WTC11 (cell line): ENCODE measurements at regions not wholly inside any gene's neighbourhood (a gene's known extent, or its start where the extent isn't known, plus 50 kb on each side); places are given as distances from the start of the nearest gene placed in this dataset.

Experiments
- ATAC-seq: fragments of 200-7000 bp; cut with Tn5 transposase; 2 replicates; pipeline ENCODE4 v1.10.0; 2021; ENCODE audit warnings: mild to moderate bottlenecking, moderate library complexity
- CTCF ChIA-PET: fragments of 300-600 bp; sonication (Branson Sonifier 250); formaldehyde crosslinking; loops from one replicate; lab custom pipeline; 2021; ENCODE audit warnings: antibody characterized with exemption; lab: Charles Lee
- POLR2A ChIA-PET: fragments of 350-600 bp; sonication (Branson Sonifier 250); formaldehyde crosslinking; loops from one replicate; lab custom pipeline; 2021; ENCODE audit warnings: antibody characterized with exemption; lab: Charles Lee
- DNase-seq: peaks from one replicate; pipeline ENCODE4 v3.0.0; 2021; ENCODE audit warnings: low spot score
- H3K27ac Mint-ChIP-seq: 2 replicates; pipeline ENCODE4 v1.8.0; 2021; ENCODE audit warnings: mixed read lengths
- H3K27me3 Mint-ChIP-seq: 2 replicates; pipeline ENCODE4 v1.8.0; 2021; ENCODE audit warnings: low read depth, mild to moderate bottlenecking, moderate library complexity, mixed read lengths
- H3K36me3 Mint-ChIP-seq: 2 replicates; pipeline ENCODE4 v1.8.0; 2021; ENCODE audit warnings: mixed read lengths
- H3K4me1 Mint-ChIP-seq: 2 replicates; pipeline ENCODE4 v1.8.0; 2022; ENCODE audit warnings: mixed read lengths
- H3K4me3 Mint-ChIP-seq: 2 replicates; pipeline ENCODE4 v1.8.0; 2021; ENCODE audit warnings: mild to moderate bottlenecking, moderate library complexity, mixed read lengths
- H3K9me3 Mint-ChIP-seq: 2 replicates; pipeline ENCODE4 v1.8.0; 2021; ENCODE audit warnings: mixed read lengths
- ATF3 ChIP-seq: sonication (generic); formaldehyde crosslinking; conservative IDR thresholded peaks from 2 replicates; pipeline ENCODE4 v1.8.1; 2022; ENCODE audit warnings: mild to moderate bottlenecking, missing genetic modification reagents
- CBFB ChIP-seq: sonication (generic); formaldehyde crosslinking; IDR thresholded peaks from 2 replicates; pipeline ENCODE4 v1.8.1; 2022; ENCODE audit warnings: mild to moderate bottlenecking, low read depth, missing genetic modification reagents
- ELF4 ChIP-seq: sonication (generic); formaldehyde crosslinking; IDR thresholded peaks from 2 replicates; pipeline ENCODE4 v1.8.1; 2022; ENCODE audit warnings: low read depth, mild to moderate bottlenecking, moderate library complexity, missing genetic modification reagents
- GABPB1 ChIP-seq: sonication (generic); formaldehyde crosslinking; IDR thresholded peaks from 2 replicates; pipeline ENCODE4 v1.8.1; 2023; ENCODE audit warnings: mild to moderate bottlenecking, missing genetic modification reagents
- NFE2L1 ChIP-seq: sonication (generic); formaldehyde crosslinking; IDR thresholded peaks from 2 replicates; pipeline ENCODE4 v1.8.1; 2023; ENCODE audit warnings: missing genetic modification reagents
- NR1H2 ChIP-seq: sonication (generic); formaldehyde crosslinking; IDR thresholded peaks from 2 replicates; pipeline ENCODE4 v1.9.0; 2021; ENCODE audit warnings: mild to moderate bottlenecking, moderate library complexity, missing genetic modification reagents
- OVOL2 ChIP-seq: fragments of 250-450 bp; sonication (Bioruptor Pico); IDR thresholded peaks from 2 replicates; pipeline ENCODE4 v1.9.0; 2021; ENCODE audit warnings: mild to moderate bottlenecking, borderline replicate concordance
- ZNF317 ChIP-seq: sonication (generic); formaldehyde crosslinking; IDR thresholded peaks from 2 replicates; pipeline ENCODE4 v1.8.1; 2023; ENCODE audit warnings: low read depth, mild to moderate bottlenecking, moderate library complexity, missing genetic modification reagents, borderline replicate concordance
- TF ChIP-seq, protein P1 (sequence below): sonication (generic); formaldehyde crosslinking; IDR thresholded peaks from 2 replicates; pipeline ENCODE4 v1.8.0; 2022; ENCODE audit warnings: mild to moderate bottlenecking, missing genetic modification reagents
- TF ChIP-seq, protein P2 (sequence below): fragments of 200-600 bp; IDR thresholded peaks from 2 replicates; pipeline ENCODE4 v1.8.0; 2022; ENCODE audit warnings: antibody characterized with exemption
- TF ChIP-seq, protein P3 (sequence below): sonication (generic); formaldehyde crosslinking; IDR thresholded peaks from 2 replicates; pipeline ENCODE4 v1.8.0; 2022; ENCODE audit warnings: mild to moderate bottlenecking, missing genetic modification reagents
- TF ChIP-seq, protein P4 (sequence below): fragments of 250-450 bp; sonication (Bioruptor Pico); IDR thresholded peaks from 2 replicates; pipeline ENCODE4 v1.8.0; 2021; ENCODE audit warnings: mild to moderate bottlenecking
- TF ChIP-seq, protein P5 (sequence below): fragments of 250-450 bp; sonication (Bioruptor Pico); conservative IDR thresholded peaks from 2 replicates; pipeline ENCODE4 v1.9.0; 2021; ENCODE audit warnings: mild to moderate bottlenecking

DNA sequence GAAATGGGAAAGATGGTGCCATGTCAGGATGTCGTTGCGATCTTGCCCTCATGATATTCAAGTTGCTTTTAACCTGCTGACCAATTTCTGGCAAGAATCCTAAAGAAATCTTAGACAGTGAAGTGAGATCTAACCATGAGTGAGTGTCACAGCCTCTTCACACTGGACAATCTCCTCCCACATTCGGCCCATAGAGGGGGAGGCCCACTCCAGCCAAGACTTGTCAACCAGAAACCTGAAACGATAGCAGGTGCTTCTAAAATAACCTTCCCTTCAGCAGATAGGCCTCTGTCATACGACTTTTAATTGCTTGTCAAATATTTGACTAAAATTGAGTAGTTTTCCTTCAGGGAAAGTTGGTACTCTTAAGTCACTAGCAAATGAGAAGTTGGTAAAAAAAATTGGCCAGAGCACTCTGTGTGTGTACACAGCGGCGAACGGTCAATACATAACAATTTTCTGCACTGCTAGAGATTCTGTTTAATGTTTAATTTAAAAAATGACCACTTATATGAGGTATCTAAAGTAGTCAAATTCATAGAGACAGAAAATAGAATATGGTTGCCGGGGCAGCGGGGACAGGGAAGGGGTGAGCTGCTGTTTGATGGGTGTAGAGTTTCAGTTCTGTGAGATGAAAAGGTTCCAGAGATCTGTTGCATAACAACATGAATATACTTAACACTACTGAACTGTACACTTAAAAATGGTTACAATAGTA, 110.2 kb downstream of the VAPA start (continued):
- TF ChIP-seq, protein P1, sequence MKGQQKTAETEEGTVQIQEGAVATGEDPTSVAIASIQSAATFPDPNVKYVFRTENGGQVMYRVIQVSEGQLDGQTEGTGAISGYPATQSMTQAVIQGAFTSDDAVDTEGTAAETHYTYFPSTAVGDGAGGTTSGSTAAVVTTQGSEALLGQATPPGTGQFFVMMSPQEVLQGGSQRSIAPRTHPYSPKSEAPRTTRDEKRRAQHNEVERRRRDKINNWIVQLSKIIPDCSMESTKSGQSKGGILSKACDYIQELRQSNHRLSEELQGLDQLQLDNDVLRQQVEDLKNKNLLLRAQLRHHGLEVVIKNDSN (CRISPR knock-in tag) = no peak
- TF ChIP-seq, protein P2, sequence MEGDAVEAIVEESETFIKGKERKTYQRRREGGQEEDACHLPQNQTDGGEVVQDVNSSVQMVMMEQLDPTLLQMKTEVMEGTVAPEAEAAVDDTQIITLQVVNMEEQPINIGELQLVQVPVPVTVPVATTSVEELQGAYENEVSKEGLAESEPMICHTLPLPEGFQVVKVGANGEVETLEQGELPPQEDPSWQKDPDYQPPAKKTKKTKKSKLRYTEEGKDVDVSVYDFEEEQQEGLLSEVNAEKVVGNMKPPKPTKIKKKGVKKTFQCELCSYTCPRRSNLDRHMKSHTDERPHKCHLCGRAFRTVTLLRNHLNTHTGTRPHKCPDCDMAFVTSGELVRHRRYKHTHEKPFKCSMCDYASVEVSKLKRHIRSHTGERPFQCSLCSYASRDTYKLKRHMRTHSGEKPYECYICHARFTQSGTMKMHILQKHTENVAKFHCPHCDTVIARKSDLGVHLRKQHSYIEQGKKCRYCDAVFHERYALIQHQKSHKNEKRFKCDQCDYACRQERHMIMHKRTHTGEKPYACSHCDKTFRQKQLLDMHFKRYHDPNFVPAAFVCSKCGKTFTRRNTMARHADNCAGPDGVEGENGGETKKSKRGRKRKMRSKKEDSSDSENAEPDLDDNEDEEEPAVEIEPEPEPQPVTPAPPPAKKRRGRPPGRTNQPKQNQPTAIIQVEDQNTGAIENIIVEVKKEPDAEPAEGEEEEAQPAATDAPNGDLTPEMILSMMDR = no peak

DNA sequence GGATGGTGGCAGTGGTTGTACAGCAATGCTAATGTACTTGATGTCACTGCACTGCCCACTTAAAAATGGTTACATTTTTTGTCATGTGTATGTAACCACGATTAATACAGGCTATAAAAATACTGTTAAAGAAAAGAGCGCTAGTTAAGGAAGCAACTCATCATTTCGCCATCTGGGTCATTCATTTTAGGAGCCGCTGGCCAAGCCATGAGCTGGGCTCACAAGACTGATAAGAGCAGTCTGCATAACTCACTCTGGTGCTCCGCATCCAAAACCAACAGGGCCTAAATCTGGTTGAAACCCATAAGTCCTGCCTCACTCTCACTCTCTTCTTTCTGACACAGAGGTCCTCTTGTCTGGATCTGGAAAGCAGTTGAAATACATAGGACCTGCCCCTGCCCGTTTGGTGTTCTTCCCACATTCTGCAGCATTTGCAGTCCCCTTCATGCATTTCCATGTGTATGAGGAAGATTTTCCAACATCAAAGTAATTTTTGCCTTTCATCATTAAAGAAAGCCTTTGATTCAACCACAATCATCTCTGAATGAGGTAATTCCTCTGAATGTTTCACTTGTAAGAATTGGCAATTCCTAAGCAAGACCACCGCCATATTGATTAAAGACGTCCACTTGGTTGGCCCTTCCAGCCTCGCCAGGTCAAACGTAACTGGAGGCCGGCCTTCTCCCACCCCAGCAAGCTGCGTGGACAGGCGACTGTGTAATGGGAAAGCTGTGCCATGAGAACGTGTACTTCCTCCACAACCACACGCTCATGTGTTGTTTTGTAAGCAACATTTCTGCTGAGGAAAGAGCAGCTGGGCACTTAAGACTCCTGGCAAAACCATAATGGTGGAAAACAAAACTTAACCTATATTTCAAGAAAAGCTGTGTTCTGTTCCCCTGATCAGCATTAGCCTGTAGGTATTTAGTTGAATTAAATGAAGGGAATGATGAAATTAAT, 112.2 kb downstream of the VAPA start:
- CTCF ChIA-PET = no interaction called here
- Mint-ChIP-seq H3K36me3 (no peaks in the 10 kb centered on the region), H3K27me3 (no peaks in the 10 kb centered on the region)

More for the DNA sequence above, 112.2 kb downstream of the VAPA start:
- no peak overlapping the region for H3K27ac Mint-ChIP-seq
- TF ChIP-seq NFE2L1 = no peak
- no peak for TF ChIP-seq ELF4
- TF ChIP-seq, protein P2 = no peak
- TF ChIP-seq OVOL2 = no peak
- TF ChIP-seq ZNF317 (CRISPR knock-in tag) = no peak
- TF ChIP-seq, protein P3, sequence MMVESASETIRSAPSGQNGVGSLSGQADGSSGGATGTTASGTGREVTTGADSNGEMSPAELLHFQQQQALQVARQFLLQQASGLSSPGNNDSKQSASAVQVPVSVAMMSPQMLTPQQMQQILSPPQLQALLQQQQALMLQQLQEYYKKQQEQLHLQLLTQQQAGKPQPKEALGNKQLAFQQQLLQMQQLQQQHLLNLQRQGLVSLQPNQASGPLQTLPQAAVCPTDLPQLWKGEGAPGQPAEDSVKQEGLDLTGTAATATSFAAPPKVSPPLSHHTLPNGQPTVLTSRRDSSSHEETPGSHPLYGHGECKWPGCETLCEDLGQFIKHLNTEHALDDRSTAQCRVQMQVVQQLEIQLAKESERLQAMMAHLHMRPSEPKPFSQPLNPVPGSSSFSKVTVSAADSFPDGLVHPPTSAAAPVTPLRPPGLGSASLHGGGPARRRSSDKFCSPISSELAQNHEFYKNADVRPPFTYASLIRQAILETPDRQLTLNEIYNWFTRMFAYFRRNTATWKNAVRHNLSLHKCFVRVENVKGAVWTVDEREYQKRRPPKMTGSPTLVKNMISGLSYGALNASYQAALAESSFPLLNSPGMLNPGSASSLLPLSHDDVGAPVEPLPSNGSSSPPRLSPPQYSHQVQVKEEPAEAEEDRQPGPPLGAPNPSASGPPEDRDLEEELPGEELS (CRISPR knock-in tag) = no peak
- no peak for TF ChIP-seq NR1H2 (CRISPR knock-in tag)
- TF ChIP-seq, protein P4, sequence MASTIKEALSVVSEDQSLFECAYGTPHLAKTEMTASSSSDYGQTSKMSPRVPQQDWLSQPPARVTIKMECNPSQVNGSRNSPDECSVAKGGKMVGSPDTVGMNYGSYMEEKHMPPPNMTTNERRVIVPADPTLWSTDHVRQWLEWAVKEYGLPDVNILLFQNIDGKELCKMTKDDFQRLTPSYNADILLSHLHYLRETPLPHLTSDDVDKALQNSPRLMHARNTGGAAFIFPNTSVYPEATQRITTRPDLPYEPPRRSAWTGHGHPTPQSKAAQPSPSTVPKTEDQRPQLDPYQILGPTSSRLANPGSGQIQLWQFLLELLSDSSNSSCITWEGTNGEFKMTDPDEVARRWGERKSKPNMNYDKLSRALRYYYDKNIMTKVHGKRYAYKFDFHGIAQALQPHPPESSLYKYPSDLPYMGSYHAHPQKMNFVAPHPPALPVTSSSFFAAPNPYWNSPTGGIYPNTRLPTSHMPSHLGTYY (CRISPR knock-in tag) = no peak
- no peak for TF ChIP-seq GABPB1 (CRISPR knock-in tag)
- TF ChIP-seq, protein P1 (CRISPR knock-in tag) = no peak
- no peak for TF ChIP-seq CBFB (CRISPR knock-in tag)
- no peak for TF ChIP-seq ATF3 (CRISPR knock-in tag)
- TF ChIP-seq, protein P5, sequence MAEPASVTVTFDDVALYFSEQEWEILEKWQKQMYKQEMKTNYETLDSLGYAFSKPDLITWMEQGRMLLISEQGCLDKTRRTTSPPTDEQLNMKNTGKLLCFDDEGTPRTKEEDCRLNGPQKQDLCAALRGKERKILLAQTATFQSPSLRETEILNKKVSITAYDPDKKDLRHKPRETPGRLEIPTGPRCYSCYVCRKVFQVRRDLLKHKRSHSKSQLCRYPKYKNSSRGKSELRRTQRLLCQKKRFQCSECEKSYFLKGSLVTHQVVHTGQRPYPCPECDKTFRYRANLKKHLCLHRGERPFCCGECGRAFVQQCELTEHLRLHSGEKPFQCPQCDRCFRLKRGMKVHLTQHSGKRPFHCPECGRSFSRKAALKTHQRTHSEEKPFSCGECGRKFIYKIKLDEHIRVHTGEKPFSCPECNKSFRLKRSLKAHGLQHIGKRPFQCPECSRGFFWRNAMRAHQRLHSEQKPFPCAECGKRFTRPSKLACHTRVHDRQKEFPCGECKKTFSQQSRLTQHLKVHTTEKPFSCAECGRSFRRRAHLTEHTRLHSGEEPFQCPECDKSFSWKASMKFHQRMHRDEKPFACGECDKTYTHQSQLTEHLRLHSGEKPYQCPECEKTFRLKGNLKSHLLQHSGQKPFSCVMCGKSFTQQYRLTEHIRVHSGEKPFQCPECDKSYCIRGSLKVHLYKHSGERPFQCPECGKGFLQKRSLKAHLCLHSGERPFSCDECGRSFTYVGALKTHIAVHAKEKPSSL (CRISPR knock-in tag) = no peak
- TF ChIP-seq, all 79 proteins: peak for 0
- no peak for ATAC-seq
- no peaks in the 10 kb centered on the region for H3K4me1 Mint-ChIP-seq
- no peak for DNase-seq
- H3K9me3 Mint-ChIP-seq = peaks cover 22% of the 10 kb centered on the region
- H3K4me3 Mint-ChIP-seq = no peak overlapping the region
- POLR2A ChIA-PET = no interaction called here
